Activated CD4-positive, alpha-beta T cell treated with anti-CD3 and anti-CD28 coated beads, Interleukin-2, amount 10 ng/mL, durations not matched to agents 7 days and 5 days (primary cell): ENCODE measurements at regions not wholly inside any gene's neighbourhood (a gene's known extent, or its start where the extent isn't known, plus 50 kb on each side); places are given as distances from the start of the nearest gene placed in this dataset.

Experiments
- CTCF ChIA-PET: fragments of 350-600 bp; sonication (Branson Sonifier 250); formaldehyde crosslinking; loops from one replicate; lab custom pipeline; 2021; ENCODE audit warnings: antibody characterized with exemption; lab: Charles Lee
- POLR2A ChIA-PET: fragments of 350-600 bp; sonication (Branson Sonifier 250); formaldehyde crosslinking; loops from one replicate; lab custom pipeline; 2021; ENCODE audit warnings: antibody characterized with exemption; lab: Charles Lee
- DNase-seq: peaks from one replicate; pipeline ENCODE4 v3.0.0-alpha.2; 2020
- H3K27ac Mint-ChIP-seq: one replicate; pipeline ENCODE4 v1.8.0; 2021; ENCODE audit warnings: mild to moderate bottlenecking, moderate library complexity, mixed read lengths
- H3K27me3 Mint-ChIP-seq: one replicate; pipeline ENCODE4 v1.8.0; 2021; ENCODE audit warnings: mixed read lengths
- H3K36me3 Mint-ChIP-seq: one replicate; pipeline ENCODE4 v1.8.0; 2021; ENCODE audit warnings: low read depth, mixed read lengths
- H3K4me1 Mint-ChIP-seq: one replicate; pipeline ENCODE4 v1.8.0; 2021; ENCODE audit warnings: mixed read lengths
- H3K4me3 Mint-ChIP-seq: one replicate; pipeline ENCODE4 v1.8.0; 2021; ENCODE audit warnings: mild to moderate bottlenecking, moderate library complexity, mixed read lengths
- H3K9me3 Mint-ChIP-seq: one replicate; pipeline ENCODE4 v1.8.0; 2021; ENCODE audit warnings: mixed read lengths

GRCh38 chr10:88116971-88117626 lies 253.7 kb downstream of the PTEN start:
- H3K9me3 Mint-ChIP-seq: no peaks in the 10 kb centered on the region
- POLR2A ChIA-PET: no interaction called here
- CTCF ChIA-PET: interaction anchor here (0.9 to 1.8 kb wide), 3 partner anchors 26 to 196 kb away, joined by 3 to 5 read pairs (median 5); no protein-coding TSS in a partner anchor
- H3K4me3 Mint-ChIP-seq: no peak overlapping the region
- no peak overlapping the region for H3K27ac Mint-ChIP-seq
- H3K4me1 Mint-ChIP-seq: peaks cover 16% of the 10 kb centered on the region
- peaks cover 4% of the 10 kb centered on the region for H3K27me3 Mint-ChIP-seq
- H3K36me3 Mint-ChIP-seq: no peaks in the 10 kb centered on the region
- no peak for DNase-seq

- no peaks in the 10 kb centered on the region for H3K9me3 Mint-ChIP-seq
- POLR2A ChIA-PET: no interaction called here
- H3K27me3 Mint-ChIP-seq: peaks cover 4% of the 10 kb centered on the region
- CTCF ChIA-PET: interaction anchor here (1.0 to 1.8 kb wide), 5 partner anchors 27 to 271 kb away, joined by 3 to 5 read pairs (median 3); no protein-coding TSS in a partner anchor
- no peak overlapping the region for H3K4me3 Mint-ChIP-seq
- no peak for DNase-seq
- no peak overlapping the region for H3K27ac Mint-ChIP-seq
- H3K4me1 Mint-ChIP-seq: peaks cover 16% of the 10 kb centered on the region
- H3K36me3 Mint-ChIP-seq: no peaks in the 10 kb centered on the region
Observed at GRCh38 chr10:88117869-88118632, 254.6 kb downstream of the PTEN start.

GRCh38 chr10:88118729-88119128 lies 255.3 kb downstream of the PTEN start:
- H3K9me3 Mint-ChIP-seq: no peaks in the 10 kb centered on the region
- no peak overlapping the region for H3K4me3 Mint-ChIP-seq
- no peaks in the 10 kb centered on the region for H3K36me3 Mint-ChIP-seq
- H3K4me1 Mint-ChIP-seq: peaks cover 16% of the 10 kb centered on the region
- no peak for DNase-seq
- no peak overlapping the region for H3K27ac Mint-ChIP-seq
- H3K27me3 Mint-ChIP-seq: peaks cover 4% of the 10 kb centered on the region
- POLR2A ChIA-PET: no interaction called here
- CTCF ChIA-PET: interaction anchor here (1.0 to 1.8 kb wide), 4 partner anchors 27 to 270 kb away, joined by 3 to 5 read pairs (median 4); no protein-coding TSS in a partner anchor

GRCh38 chr10:88119160-88119559 lies 255.7 kb downstream of the PTEN start:
- ChIA-PET CTCF (interaction anchor here (1.1 to 1.6 kb wide), 2 partner anchors 38 to 270 kb away, joined by 3 to 4 read pairs; no protein-coding TSS in a partner anchor), POLR2A (no interaction called here)
- DNase-seq: no peak
- H3K27me3 Mint-ChIP-seq: peaks cover 4% of the 10 kb centered on the region
- peaks cover 12% of the 10 kb centered on the region for H3K4me1 Mint-ChIP-seq
- no peak overlapping the region for H3K4me3 Mint-ChIP-seq
- no peak overlapping the region for H3K27ac Mint-ChIP-seq
- no peaks in the 10 kb centered on the region for H3K9me3 Mint-ChIP-seq
- H3K36me3 Mint-ChIP-seq: no peaks in the 10 kb centered on the region

- Mint-ChIP-seq H3K4me3 (no peak overlapping the region), H3K36me3 (no peaks in the 10 kb centered on the region), H3K4me1 (peaks cover 4% of the 10 kb centered on the region), H3K9me3 (peaks cover 2% of the 10 kb centered on the region), H3K27ac (no peak overlapping the region), H3K27me3 (peaks cover 4% of the 10 kb centered on the region)
- CTCF ChIA-PET: no interaction called here
- DNase-seq: no peak
- POLR2A ChIA-PET: no interaction called here
Observed at GRCh38 chr10:88120075-88120474, 256.6 kb downstream of the PTEN start.

- peaks cover 10% of the 10 kb centered on the region for H3K27me3 Mint-ChIP-seq
- CTCF ChIA-PET: interaction anchor here (0.6 kb wide), 1 partner anchor 32 kb away, joined by 3 read pairs; no protein-coding TSS in a partner anchor
- POLR2A ChIA-PET: no interaction called here
- no peak overlapping the region for H3K4me3 Mint-ChIP-seq
- no peak overlapping the region for H3K27ac Mint-ChIP-seq
- no peaks in the 10 kb centered on the region for H3K36me3 Mint-ChIP-seq
- H3K9me3 Mint-ChIP-seq: peaks cover 3% of the 10 kb centered on the region
- DNase-seq: no peak
- peaks cover 4% of the 10 kb centered on the region for H3K4me1 Mint-ChIP-seq
Observed at GRCh38 chr10:88120599-88121333, 257.3 kb downstream of the PTEN start.

- ChIA-PET CTCF (interaction anchor here (1.2 kb wide), 1 partner anchor 104 kb away, joined by 4 read pairs; no protein-coding TSS in a partner anchor), POLR2A (no interaction called here)
- no peak overlapping the region for H3K27ac Mint-ChIP-seq
- H3K9me3 Mint-ChIP-seq: peaks cover 3% of the 10 kb centered on the region
- H3K4me3 Mint-ChIP-seq: no peak overlapping the region
- H3K27me3 Mint-ChIP-seq: peaks cover 11% of the 10 kb centered on the region
- no peaks in the 10 kb centered on the region for H3K36me3 Mint-ChIP-seq
- no peak for DNase-seq
- H3K4me1 Mint-ChIP-seq: peaks cover 4% of the 10 kb centered on the region
Observed at GRCh38 chr10:88121361-88121760, 257.9 kb downstream of the PTEN start.

- Mint-ChIP-seq H3K4me3 (no peak overlapping the region), H3K9me3 (peaks cover 5% of the 10 kb centered on the region), H3K27ac (no peak overlapping the region), H3K36me3 (no peaks in the 10 kb centered on the region), H3K4me1 (peaks cover 4% of the 10 kb centered on the region), H3K27me3 (peaks cover 14% of the 10 kb centered on the region)
- CTCF ChIA-PET: interaction anchor here (1.2 kb wide), 1 partner anchor 103 kb away, joined by 4 read pairs; no protein-coding TSS in a partner anchor
- POLR2A ChIA-PET: no interaction called here
- DNase-seq: no peak
Observed at GRCh38 chr10:88122145-88122544, 258.7 kb downstream of the PTEN start.

GRCh38 chr10:88122576-88122975 lies 259.2 kb downstream of the PTEN start:
- peaks cover 5% of the 10 kb centered on the region for H3K9me3 Mint-ChIP-seq
- H3K4me3 Mint-ChIP-seq: no peak overlapping the region
- H3K36me3 Mint-ChIP-seq: no peaks in the 10 kb centered on the region
- H3K4me1 Mint-ChIP-seq: peaks cover 4% of the 10 kb centered on the region
- H3K27ac Mint-ChIP-seq: no peak overlapping the region
- ChIA-PET CTCF (interaction anchor here (1.2 kb wide), 1 partner anchor 103 kb away, joined by 4 read pairs; no protein-coding TSS in a partner anchor), POLR2A (no interaction called here)
- peaks cover 14% of the 10 kb centered on the region for H3K27me3 Mint-ChIP-seq
- DNase-seq: no peak

- Mint-ChIP-seq H3K36me3 (peaks cover 2% of the 10 kb centered on the region), H3K9me3 (peaks cover 5% of the 10 kb centered on the region), H3K27ac (no peak overlapping the region), H3K27me3 (peaks cover 15% of the 10 kb centered on the region), H3K4me1 (no peaks in the 10 kb centered on the region), H3K4me3 (no peak overlapping the region)
- ChIA-PET CTCF (no interaction called here), POLR2A (no interaction called here)
- no peak for DNase-seq
Observed at GRCh38 chr10:88125766-88126165, 262.3 kb downstream of the PTEN start.

- Mint-ChIP-seq H3K36me3 (peaks cover 2% of the 10 kb centered on the region), H3K27ac (no peak overlapping the region), H3K4me3 (no peak overlapping the region), H3K9me3 (peaks cover 5% of the 10 kb centered on the region), H3K27me3 (peaks cover 13% of the 10 kb centered on the region), H3K4me1 (no peaks in the 10 kb centered on the region)
- POLR2A ChIA-PET: interaction anchor here (0.5 kb wide), 1 partner anchor 252 kb away, joined by 3 read pairs; no protein-coding TSS in a partner anchor
- CTCF ChIA-PET: no interaction called here
- DNase-seq: no peak
Observed at GRCh38 chr10:88126699-88127098, 263.3 kb downstream of the PTEN start.

- DNase-seq: no peak
- Mint-ChIP-seq H3K36me3 (peaks cover 2% of the 10 kb centered on the region), H3K4me3 (no peak overlapping the region), H3K9me3 (peaks cover 5% of the 10 kb centered on the region), H3K27me3 (peaks cover 13% of the 10 kb centered on the region), H3K4me1 (no peaks in the 10 kb centered on the region), H3K27ac (no peak overlapping the region)
- CTCF ChIA-PET: no interaction called here
- POLR2A ChIA-PET: interaction anchor here (0.5 kb wide), 1 partner anchor 251 kb away, joined by 3 read pairs; no protein-coding TSS in a partner anchor
Observed at GRCh38 chr10:88127269-88127668, 263.8 kb downstream of the PTEN start.
